ENCODE measurements at regions not wholly inside any gene's neighbourhood (a gene's known extent, or its start where the extent isn't known, plus 50 kb on each side); places are given as distances from the start of the nearest gene placed in this dataset.
"Not testable (repeated sequence)": the region's sequence is repeated elsewhere in the genome, so short reads cannot be mapped to it uniquely, and the experiment has no call there.

DNA sequence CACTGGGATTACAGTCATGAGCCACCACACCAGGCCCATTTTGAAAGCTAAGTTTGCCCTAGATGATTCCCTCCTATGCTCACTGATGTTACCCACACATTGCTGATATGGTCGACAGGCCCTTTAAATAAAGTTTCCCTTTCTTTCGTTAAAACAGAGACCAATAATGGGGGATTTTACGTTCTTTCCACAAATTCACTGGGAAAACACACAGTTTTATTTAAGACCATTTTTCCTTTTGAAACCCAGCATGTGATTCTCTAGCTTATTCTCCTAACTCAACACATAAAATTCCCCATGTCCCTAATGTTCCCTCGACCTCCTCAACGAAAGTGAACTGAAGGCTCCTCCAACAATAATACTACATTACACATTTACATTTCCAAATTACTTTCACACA is 223.2 kb downstream of the ANAPC1 start:
- DNase-seq = no peak

DNA sequence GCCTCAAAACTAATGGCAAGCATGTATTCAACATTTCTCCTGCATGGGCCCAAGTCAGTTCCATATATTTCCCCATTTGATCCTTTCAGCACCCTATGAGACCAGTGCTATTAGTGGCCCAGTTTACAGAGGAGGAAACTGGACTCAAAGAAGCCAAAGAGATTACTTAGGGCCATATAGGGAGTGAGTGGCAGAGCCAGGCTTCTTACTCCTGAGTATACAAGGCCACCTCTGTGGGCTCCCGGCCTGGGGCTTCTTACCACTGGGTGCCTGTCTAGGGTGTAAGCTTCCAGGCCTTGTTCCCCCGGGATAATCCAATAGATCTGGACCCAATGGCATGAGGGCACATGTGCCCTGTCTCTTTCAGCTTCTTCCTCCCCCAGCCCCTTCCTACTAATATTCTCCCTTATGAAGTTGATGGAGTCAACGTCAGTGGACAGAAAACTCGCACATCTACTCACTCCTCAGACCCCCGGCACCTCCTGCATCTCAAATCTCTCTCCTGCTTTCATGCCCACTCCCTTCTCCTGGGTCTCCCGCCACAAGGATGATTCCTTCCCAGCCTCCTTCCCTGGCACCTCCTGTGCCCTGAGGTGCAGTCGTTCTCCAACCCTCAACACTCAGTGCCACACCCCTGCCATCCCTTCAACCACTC is 222.6 kb downstream of the ANAPC1 start:
- no peak for DNase-seq

DNA sequence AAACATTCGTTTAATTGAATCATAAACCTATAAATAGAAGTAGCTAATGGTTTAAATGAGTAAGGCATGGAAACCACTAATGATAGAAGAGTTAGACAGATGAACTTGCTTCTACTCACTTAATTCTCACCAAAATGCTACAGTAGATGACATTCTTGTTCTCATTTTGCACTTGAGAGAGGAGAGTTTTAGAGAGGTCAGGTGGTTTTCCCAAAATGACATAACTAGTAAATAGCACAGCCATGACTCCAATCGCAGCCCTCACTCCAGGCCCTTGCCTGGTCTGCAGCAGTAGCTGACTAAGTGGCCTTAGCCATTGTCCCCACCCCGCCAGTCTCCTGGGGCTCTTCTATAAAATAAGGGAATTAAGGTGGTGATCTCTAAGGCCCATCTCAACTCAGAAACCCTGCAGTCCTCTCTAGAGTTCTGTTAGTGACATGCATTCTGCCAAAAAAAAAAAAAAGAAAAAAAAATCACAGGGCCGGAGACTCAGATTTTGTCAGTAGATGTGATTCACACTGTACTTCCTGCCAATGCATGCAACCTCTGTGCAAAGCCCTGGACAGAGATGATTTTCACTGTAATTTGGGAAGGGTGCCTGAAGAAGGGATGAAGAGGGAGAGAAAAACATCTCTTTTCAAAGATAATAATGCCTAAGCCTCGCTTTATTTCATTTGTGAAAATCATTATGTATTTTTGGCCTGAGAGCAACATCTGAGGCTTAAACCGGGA is 221.8 kb downstream of the ANAPC1 start:
- no peak for DNase-seq

DNA sequence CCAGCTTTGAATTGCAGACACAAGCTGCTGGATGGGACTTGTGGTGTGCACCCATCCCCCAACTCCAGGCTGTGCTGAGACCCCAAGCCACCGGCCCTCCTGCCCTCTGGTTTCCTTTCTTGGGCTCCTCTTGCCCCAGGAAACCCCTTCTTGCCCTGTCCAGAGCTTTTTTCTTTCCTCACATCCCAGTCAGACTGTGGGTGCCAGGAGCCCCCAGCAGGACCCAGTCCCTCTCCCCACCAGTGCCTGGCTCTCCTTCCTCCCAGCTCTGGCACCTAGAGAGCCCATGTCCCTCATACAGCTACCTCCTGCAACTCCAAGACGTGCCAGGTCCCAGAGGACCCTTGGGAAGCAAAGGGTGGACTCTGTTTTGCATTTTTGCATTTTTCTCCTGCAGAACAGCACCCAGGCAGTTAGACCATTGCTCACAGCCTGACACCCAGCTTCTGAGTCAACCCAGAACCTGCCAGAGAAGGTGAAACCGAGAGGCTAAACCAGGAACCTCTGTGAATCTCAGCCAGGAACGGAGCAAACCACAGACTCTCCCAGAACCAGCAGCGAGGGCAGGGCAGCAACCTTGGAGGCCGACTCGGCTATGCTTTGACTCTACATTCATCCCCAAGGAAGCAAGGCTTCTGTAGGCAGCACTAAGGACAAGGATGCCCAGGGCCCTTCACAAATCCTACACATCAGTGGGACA is 221.1 kb downstream of the ANAPC1 start:
- DNase-seq = no peak

DNA sequence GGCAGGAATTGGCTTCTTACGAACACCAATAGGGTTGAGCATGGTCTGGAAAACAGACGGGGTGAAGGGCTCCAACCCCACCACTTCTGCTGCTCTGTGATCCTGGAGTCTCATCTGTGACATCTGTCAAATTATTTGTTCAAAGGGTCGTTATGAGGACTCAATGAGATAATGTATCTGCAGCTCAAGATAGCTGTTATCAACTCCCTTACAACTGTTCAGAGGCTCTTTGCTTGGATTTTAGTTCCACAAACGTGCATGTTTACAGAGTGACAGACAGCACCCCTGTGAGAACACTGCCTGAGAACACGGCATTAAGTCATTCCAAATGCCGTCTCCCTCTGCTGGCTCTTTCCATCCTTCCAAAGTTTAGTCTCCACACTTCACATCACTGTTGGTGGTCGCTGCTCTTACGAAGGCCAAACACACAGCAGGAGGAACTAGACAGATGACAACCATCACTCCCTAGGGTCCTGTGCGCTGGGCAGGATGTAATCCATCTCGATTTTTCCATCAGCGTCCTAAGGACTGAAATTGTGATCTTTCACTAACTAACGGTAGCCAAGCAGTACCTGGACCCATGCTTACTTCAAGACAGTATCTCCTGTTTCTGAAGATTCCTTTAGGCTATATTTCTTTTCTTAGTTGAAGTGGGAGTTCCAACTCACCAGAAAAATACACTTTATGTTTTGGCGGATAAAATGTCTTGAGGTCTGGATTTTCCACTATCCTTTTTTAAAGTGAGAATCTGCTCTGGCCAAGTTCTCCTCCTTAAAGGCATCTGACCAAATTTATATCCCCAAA is 220.3 kb downstream of the ANAPC1 start:
- no peak for DNase-seq

DNA sequence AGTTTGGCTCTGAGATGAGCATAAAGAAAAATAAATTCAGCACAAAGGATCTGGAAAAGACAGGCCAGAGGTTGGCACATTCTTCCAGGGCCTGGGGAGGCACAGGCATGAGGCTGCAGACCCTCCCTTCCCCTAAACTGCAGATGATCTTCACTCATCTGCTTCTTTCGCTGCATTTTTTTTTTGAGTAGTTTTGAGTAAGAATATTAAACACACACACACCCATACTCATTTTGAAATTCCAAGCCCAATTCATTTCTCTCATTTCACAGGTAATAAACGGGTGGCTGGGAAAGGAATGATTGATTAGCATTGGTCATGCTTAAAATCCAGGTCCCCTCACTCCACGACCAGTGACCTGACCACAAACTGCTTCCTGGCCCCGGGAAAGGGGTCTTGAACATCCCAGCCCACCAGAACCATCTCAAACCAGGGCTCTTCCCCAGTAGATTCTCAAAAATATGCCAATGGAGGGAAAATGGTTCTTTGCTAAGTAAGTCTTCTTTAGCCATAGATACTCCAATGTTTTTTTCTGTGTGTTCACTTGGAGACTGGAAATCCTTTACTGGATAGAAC is 219.6 kb downstream of the ANAPC1 start:
- DNase-seq = no peak

DNA sequence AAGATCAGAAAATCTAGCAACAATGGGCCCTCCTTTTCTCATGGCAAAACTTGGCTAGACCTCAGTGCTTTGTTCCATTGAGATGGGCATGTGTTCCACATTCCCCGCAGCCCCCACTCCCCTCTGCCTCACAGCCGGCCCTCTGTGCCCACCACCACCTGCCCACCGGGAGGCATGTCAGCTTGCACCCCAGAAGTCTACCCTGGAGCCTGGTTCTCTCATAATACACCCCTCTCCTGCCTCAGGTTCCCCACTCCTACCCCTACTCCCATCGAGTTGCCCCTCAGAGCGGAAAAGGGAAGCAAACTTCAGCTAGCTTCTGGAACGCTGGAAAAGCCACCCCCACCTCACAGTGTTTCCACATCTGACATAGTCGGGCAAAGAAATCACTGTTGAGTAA is 219.0 kb downstream of the ANAPC1 start:
- DNase-seq = no peak

DNA sequence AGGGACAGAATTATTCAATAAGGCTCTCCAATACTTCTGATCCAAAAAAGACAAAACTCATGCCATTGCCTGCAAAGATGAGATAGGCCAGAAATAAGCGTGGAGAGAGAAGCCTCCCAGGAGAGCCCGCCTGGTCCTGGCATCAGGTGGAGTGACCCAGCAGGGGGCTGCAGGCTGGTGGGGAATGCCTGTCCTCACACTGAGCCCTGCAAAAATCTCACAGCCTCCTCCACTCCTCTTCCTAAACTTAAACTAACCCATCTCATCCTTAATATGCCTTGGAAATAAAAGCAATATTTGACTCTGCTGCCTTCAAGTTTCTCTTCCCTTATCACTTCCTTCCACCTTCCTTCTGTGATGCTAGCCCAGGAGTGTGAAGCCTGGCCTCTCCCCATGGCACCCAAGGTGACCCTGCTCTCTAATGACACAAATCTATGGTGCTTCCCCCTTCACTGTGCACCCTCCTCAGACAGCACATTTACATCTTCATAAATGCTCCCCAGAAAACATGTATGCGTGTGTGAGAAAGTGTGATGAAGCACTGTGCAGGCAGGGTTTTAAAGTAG is 218.4 kb downstream of the ANAPC1 start:
- no peak for DNase-seq

DNA sequence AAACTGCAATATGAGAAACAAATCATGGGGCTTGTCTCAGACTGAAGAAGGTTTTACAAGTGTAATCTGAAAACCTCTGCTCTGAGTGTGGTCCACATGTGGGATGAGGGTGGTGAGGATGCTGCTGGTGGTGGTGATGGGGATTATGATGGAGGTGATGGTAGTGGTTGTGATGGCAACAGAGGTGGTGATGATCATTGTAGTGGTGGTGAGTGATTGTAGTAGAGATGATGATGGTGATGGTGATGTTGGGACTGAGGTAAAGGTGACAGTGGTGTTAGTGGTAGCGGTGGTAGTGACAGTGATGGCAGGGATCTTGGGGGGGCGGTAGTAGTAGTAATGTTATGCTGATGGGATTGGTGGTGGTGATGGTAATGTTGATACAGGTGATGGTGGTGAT is 217.8 kb downstream of the ANAPC1 start:
- DNase-seq = no peak

DNA sequence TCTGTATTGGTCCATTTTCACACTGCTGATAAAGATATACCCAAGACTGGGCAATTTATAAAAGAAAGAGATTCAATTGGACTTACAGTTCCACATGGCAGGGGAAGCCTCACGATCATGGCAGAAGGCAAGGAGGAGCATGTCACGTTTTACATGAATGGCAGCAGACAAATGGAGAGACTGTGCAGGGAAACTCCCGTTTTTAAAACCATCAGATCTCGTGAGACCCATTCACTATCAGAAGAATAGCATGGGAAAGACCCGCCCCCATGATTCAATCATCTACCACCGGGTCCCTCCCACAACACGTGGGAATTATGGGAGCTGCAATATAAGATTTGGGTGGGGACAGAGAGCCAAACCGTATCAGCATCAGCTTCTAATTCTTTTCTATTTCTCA is 217.0 kb downstream of the ANAPC1 start:
- no peak for DNase-seq

DNA sequence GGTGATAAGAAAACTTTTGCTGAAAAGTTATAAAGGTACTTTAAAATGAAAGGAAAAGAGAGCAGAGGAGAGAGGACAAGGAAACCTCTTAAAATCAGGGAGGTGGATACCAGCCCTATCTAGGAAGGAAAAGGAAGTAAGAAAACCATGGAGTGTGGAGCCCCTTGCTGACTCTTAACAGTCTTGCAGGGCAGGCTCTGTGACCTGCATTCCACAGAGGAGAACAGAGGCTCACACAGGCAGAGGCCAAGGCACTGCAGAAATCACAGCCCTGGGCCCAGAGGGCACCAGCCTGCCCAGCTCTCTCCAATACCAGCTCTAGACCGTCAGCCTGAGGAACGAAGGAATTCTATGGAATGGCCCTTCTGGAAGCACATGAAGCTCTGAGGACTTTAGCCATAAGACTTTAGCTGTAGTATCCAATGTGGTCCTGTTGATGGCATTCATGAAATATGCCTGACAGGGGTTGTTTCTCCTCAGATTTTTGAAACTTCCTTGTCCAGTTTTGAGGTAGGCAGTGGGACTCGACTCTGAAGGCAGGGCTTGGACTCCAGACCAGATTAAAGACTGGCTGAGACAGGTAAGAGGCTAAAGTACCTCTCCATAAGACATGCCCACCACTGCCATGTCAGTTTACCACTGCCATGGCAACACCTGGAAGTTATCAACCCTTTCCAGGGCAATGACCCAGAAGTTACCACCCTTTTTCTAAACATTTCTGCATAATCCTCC is 216.3 kb downstream of the ANAPC1 start:
- DNase-seq = no peak

DNA sequence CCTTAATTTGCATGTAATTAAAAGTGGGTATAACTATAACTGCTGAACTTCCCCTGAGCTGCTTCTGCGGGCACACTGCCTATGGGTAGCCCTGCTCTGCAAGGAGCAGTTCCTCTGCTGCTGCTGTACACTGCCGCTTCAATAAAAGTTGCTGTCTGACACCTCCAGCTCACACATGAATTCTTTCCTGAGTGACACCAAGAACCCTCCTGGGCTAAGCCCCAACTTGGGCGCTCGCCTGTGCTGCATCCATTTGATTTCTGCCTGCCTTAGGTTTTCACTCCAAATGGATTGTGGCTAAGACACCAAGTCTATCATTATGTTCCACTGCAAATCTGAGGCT is 215.7 kb downstream of the ANAPC1 start:
- no peak for DNase-seq

DNA sequence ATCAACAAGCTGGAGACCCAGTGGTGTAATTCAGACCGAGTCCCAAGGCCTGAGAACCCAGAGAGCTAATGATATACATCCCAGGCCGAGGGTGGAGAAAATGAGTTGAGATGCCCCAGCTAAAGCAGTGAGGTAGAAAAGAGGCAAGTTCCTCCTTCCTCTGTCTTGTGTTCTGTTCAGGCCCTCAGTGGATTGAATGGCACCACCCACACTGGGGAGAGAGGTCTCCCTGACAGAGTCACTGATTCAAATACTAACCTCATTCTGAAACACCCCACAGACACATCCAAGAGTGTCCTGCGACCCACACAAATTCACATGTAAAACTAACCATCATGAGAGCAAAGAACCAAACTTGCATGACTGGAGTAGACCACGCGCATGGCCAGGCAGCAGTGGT is 215.3 kb downstream of the ANAPC1 start:
- no peak for DNase-seq

DNA sequence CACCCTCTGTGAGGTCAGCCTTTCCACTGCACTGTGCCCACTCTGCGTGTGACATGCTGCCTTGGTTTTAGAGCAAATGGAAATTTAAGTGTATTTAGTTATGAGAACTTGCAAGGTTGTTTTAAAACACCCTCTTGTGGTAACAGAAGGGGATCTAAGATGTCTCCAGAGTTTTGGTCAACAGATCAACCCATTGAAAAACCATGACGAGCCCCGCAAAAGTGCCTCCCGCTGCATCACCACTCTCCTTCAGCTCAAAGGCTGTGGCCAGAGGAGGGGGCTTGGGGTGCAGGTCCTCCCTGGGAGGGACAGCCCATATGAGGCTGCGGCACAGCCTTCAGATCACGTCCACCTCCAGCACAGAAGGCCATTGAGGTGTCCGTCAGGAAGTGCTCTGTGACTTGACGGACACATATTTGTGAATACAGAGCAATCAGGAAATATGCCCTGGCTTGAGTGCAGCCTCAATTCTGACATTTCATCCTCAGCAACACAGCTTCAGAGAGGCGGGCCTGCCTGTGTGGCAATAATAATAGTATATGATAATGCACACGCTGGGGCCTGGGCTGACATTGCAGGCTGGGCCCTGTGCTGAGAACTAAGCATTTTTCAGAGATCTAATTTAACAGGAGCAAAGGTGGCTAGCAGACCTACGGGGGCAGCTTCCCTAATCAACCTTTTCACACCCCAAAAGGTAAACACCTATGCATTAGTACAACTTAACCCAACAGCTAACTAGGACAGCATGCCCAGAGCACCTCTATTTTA is 213.9 kb downstream of the ANAPC1 start:
- DNase-seq = no peak

DNA sequence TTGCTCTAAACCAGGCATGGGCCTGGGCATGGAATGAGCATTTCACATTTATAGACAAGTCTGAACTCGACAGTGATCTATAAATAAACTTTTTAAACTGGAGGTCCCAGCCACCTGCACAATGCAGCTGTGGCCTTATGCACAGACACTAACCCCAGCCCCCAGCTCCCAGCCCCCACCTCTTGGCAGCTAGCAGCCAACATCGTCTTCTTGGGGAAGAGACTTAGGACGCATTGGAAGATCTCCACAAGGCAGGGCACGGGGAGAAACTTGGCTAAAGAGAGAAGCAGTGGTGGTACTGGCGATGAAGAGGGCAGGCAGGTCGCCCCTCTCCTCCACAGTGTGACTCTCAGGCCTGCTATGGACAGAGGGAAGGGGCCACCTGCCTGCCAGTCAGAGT is 213.2 kb downstream of the ANAPC1 start:
- DNase-seq = no peak

DNA sequence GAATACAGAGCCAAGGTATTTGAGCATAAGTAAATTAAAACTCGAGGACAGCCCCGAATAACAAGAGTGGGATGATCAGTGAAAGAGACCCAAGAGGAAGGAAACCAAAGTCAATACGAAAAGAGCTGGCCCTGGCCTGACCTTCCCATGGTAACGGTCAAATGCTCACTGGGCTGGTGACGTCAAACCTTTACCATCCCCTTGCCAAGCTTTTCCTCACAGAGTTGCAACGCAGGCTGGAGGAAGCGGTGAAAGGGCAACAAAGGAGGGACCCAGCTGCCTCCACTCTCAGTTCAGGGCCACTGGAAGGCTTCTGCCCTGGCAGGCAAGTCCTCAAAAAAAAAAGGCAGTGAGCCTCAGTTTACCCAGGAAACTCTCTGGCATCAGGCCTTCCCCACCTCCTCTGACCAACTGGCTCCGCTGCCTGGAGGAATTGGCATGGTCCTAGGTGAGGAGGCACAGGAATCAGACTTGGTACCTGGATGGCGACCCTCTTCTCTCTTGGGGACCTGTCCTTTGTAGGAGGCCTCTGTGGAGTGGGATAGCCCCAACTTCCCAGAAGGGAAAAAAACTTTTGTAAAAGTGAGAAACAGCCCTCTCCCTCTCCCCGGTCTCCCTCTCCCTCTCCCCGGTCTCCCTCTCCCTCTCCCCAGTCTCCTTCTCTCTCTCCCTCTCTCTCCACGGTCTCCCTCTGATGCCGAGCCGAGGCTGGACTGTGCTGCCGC is 212.4 kb downstream of the ANAPC1 start:
- no peak for DNase-seq

DNA sequence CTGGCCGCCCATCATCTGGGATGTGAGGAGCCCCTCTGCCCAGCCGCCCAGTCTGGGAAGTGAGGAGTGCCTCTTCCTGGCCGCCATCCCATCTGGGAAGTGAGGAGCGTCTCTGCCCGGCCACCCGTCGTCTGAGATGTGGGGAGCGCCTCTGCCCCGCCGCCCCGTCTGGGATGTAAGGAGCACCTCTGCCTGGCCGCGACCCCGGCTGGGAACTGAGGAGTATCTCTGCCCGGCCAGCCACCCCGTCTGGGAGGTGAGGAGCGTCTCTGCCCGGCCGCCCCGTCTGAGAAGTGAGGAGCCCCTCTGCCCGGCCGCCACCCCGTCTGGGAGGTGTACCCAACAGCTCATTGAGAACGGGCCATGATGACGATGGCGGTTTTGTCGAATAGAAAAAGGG is 211.4 kb downstream of the ANAPC1 start:
- DNase-seq = not testable (repeated sequence)

DNA sequence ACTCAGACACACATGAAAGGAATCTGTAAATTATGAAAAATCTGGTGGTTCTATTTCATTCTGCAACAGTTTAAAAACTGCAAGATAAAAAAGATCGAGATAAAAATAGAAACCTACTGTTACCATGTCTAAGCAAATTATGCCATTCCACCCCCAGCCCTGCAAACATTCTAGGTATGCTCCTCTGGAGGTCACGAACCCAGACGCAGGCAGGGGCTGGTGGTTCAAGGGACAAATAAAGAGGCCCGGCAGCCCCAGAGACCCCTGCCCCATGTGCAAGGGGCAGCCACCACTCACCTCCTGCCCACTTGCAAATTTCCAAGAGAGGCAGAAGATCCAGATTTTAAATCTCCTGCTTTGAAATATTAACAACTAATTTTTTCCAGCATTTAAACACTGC is 210.5 kb downstream of the ANAPC1 start:
- DNase-seq = no peak

DNA sequence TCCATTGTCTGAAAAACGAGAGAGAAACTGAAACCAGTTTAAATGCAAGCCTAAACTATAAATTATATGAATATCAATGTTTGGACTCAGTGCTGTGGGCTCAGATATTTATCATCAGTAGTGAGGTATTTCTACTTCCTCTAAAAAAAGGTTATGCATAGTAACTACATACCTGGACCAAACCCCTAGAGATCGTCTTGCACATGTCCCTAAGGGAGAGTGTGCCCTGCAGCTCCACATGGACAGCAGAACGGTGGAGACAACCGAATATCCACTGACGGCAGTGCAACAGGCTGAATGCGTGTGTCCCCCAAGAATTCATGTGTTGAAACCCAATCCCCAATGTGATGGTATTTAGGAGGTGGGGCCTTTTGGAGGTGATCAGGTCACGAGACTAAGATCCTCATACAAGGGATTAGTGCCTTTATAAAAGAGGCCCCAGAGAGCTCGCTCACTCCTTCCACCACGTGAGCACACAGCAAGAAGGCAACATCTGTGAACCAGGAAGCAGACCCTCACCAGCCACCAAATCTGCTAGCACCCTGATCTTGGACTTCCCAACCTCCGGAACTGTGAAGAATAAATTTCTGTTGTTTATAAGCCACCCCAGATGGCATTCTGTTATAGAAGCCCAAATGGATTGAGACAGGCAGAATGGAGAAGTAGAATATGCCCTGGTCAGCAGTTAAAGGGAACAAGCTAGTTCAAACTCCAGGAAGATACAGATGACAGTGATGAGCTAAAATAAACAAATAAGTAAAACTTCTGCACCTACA is 208.4 kb downstream of the ANAPC1 start:
- DNase-seq = no peak
